Lung (tissue), 11 donors: ENCODE measurements at regions not wholly inside any gene's neighbourhood (a gene's known extent, or its start where the extent isn't known, plus 50 kb on each side); places are given as distances from the start of the nearest gene placed in this dataset.

Experiments
- ATAC-seq: fragments of 200-7000 bp; cut with Tn5 transposase; one replicate; pipeline ENCODE4 v1.9.1; 2020; ENCODE audit warnings: moderate number of reproducible peaks; ENCODE audit not compliant: insufficient read depth, low FRiP score
- DNase-seq, 3 donors: peaks; one replicate each; pipeline ENCODE4 v3.0.0-alpha.2; 2013 to 2017
- H3K27ac ChIP-seq, 2 donors: one replicate each; pipeline ENCODE4 v1.5.1; 2013; ENCODE audit warnings: mild to moderate bottlenecking in 2 of 2, moderate library complexity in 2 of 2, control low read depth in 1 of 2, inconsistent platforms in 1 of 2, low read depth in 1 of 2, low read length in 1 of 2
- H3K27me3 ChIP-seq, 3 donors: one replicate each; pipeline ENCODE4 v1.5.1; 2013; ENCODE audit warnings: low read length in 2 of 3; ENCODE audit not compliant: control insufficient read depth in 3 of 3, insufficient read depth in 3 of 3
- H3K36me3 ChIP-seq, 4 donors: one replicate each; pipeline ENCODE4 v1.5.1; 2013; ENCODE audit warnings: low read length in 4 of 4, mild to moderate bottlenecking in 1 of 4, moderate library complexity in 1 of 4; ENCODE audit not compliant: control insufficient read depth in 4 of 4, insufficient read depth in 4 of 4
- H3K4me1 ChIP-seq, 5 donors: one replicate each; pipeline ENCODE4 v1.5.1; 2013; ENCODE audit warnings: low read length in 5 of 5, mild to moderate bottlenecking in 2 of 5, moderate library complexity in 1 of 5; ENCODE audit not compliant: control insufficient read depth in 5 of 5, insufficient read depth in 5 of 5
- H3K4me3 ChIP-seq: one replicate; pipeline ENCODE4 v1.5.1; 2013; ENCODE audit warnings: mild to moderate bottlenecking, control low read depth, moderate library complexity
- H3K9ac ChIP-seq, 2 donors: one replicate each; pipeline ENCODE4 v1.5.1; 2013; ENCODE audit warnings: low read length in 2 of 2, control low read depth in 1 of 2; ENCODE audit not compliant: insufficient read depth in 1 of 2
- H3K9me3 ChIP-seq, 4 donors: one replicate each; pipeline ENCODE4 v1.5.1; 2013; ENCODE audit warnings: low read length in 3 of 4, mild to moderate bottlenecking in 1 of 4, moderate library complexity in 1 of 4; ENCODE audit not compliant: control insufficient read depth in 4 of 4, insufficient read depth in 3 of 4
- WGBS, 2 donors: extraction: QIAGEN DNeasy Blood & Tissue Kit; methylation state at CpG; one replicate each; pipeline ENCODE4 v1.1.7; 2013; 5-methylcytosine and 5-hydroxymethylcytosine counted together
- TF ChIP-seq, protein P1 (sequence below): IDR thresholded peaks from 2 replicates; pipeline ENCODE4 v1.5.1; 2012; ENCODE audit warnings: mild to moderate bottlenecking; ENCODE audit errors: control extremely low read depth, extremely low read depth
- donor health status: control.
- donor health status: control.
- donor health status: Bipolar disorder and iron deficiency.
- donor health status: healthy.
- donor health status: DM: yes; HTN: yes; CAD: no.

DNA sequence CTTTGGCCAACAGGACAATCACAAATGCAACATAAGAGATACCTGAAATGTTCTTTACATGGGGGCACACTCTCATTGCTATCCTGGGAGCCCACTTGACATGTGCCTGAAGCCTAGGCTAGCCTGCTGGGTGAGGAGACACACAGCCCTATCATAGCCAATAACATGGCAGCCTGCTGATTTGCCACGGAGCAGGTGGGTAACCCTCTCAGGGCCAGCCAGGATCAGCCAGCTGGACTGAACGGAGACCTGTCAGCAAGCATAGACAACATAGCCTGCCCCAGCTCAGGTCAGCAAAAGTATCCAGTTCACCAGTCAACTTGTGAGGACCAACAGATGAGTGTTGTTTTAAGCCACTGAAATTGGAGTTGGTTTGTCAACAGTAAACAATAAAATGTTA lies 566.5 kb downstream of the DCDC2C start:
- no peak for DNase-seq
- ATAC-seq: no peak
- H3K27me3 ChIP-seq: no peaks in the 10 kb centered on the region

GRCh38 chr2:4272261-4272858 lies 569.0 kb downstream of the DCDC2C start:
- no peak overlapping the region for H3K27ac ChIP-seq
- peak in 2 of 3 donors; percentile 28 to 39 for DNase-seq
- no peaks in the 10 kb centered on the region for H3K36me3 ChIP-seq
- H3K4me3 ChIP-seq: no peak overlapping the region
- 69 to 77% methylated on average over 13 of the region's 13 CpGs for WGBS, 2 donors
- H3K27me3 ChIP-seq: no peaks in the 10 kb centered on the region
- ATAC-seq: no peak
- H3K4me1 ChIP-seq: no peaks in the 10 kb centered on the region
- peaks cover 0 to 2% (median 0%) of the 10 kb centered on the region in 4 donors for H3K9me3 ChIP-seq
- H3K9ac ChIP-seq: no peak overlapping the region
- TF ChIP-seq, protein P1, sequence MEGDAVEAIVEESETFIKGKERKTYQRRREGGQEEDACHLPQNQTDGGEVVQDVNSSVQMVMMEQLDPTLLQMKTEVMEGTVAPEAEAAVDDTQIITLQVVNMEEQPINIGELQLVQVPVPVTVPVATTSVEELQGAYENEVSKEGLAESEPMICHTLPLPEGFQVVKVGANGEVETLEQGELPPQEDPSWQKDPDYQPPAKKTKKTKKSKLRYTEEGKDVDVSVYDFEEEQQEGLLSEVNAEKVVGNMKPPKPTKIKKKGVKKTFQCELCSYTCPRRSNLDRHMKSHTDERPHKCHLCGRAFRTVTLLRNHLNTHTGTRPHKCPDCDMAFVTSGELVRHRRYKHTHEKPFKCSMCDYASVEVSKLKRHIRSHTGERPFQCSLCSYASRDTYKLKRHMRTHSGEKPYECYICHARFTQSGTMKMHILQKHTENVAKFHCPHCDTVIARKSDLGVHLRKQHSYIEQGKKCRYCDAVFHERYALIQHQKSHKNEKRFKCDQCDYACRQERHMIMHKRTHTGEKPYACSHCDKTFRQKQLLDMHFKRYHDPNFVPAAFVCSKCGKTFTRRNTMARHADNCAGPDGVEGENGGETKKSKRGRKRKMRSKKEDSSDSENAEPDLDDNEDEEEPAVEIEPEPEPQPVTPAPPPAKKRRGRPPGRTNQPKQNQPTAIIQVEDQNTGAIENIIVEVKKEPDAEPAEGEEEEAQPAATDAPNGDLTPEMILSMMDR: no peak

More for the DNA sequence above, 566.5 kb downstream of the DCDC2C start:
- Histone ChIP-seq H3K9me3 (no peaks in the 10 kb centered on the region), H3K36me3 (no peaks in the 10 kb centered on the region), H3K4me1 (no peaks in the 10 kb centered on the region), H3K27ac (no peak overlapping the region), H3K4me3 (no peak overlapping the region), H3K9ac (no peak overlapping the region)
- TF ChIP-seq, protein P1: no peak
- 85 to 91% methylated on average over 2 of the region's 2 CpGs for WGBS, 2 donors

DNA sequence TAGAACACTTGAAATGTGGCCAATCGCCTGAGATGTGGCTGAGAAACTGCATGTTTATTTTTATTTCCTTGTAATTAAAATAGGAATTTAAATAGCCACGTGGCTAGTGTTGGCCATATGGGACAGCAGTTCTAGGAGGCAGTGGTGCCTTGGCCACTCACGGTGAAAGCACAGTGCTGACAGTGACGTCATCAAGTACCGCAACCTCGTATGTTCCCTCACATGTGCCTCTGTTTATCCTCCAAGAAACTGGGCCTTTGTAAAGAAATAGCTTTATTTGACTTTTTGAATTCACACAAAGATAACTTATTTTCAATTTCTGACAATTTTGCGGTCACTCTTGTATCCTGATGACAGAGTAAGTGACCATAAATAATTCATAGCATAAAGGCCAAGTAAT lies 575.0 kb downstream of the DCDC2C start:
- Histone ChIP-seq H3K9me3 (peaks cover 0 to 2% (median 0%) of the 10 kb centered on the region in 4 donors), H3K4me1 (no peaks in the 10 kb centered on the region), H3K27ac (no peak overlapping the region), H3K27me3 (no peaks in the 10 kb centered on the region), H3K36me3 (no peaks in the 10 kb centered on the region), H3K4me3 (no peak overlapping the region), H3K9ac (no peak overlapping the region)
- ATAC-seq: no peak
- 86 to 90% methylated on average over 7 of the region's 7 CpGs for WGBS, 2 donors
- TF ChIP-seq, protein P1: no peak
- DNase-seq: no peak

- no peak overlapping the region for H3K4me3 ChIP-seq
- H3K4me1 ChIP-seq: no peaks in the 10 kb centered on the region
- TF ChIP-seq, protein P1: no peak
- ATAC-seq: no peak
- no peaks in the 10 kb centered on the region for H3K36me3 ChIP-seq
- peaks cover 0 to 2% (median 0%) of the 10 kb centered on the region in 4 donors for H3K9me3 ChIP-seq
- no peak overlapping the region for H3K27ac ChIP-seq
- no peak overlapping the region for H3K9ac ChIP-seq
- DNase-seq: peak in 1 of 3 donors; percentile 15
- 75 to 78% methylated on average over 5 of the region's 5 CpGs for WGBS, 2 donors
- H3K27me3 ChIP-seq: no peaks in the 10 kb centered on the region
Measured at GRCh38 chr2:4279431-4279830, 576.1 kb downstream of the DCDC2C start.
